Activated T-helper 1 cell treated with anti-CD3 and anti-CD28 coated beads, Interleukin-12 subunit alpha, Interleukin-12 subunit beta, Interleukin-2, Interleukin-4 antibody, amounts not matched to agents 30 ng/mL and 10 ng/mL and 1 ng/mL, durations not matched to agents 14 hours and 24 hours and 36 hours (primary cell): ENCODE measurements at regions not wholly inside any gene's neighbourhood (a gene's known extent, or its start where the extent isn't known, plus 50 kb on each side); places are given as distances from the start of the nearest gene placed in this dataset.
"Not testable (repeated sequence)": the region's sequence is repeated elsewhere in the genome, so short reads cannot be mapped to it uniquely, and the experiment has no call there.

Experiments used
- DNase-seq: peaks from one replicate; pipeline ENCODE4 v3.0.0; 2021; ENCODE audit warnings: low spot score
- H3K27ac Mint-ChIP-seq: one replicate; pipeline ENCODE4 v1.8.0; 2021; ENCODE audit warnings: mild to moderate bottlenecking, mixed read lengths
- H3K27me3 Mint-ChIP-seq: one replicate; pipeline ENCODE4 v1.8.0; 2022; ENCODE audit warnings: mild to moderate bottlenecking, moderate library complexity, mixed read lengths; ENCODE audit not compliant: insufficient read depth
- H3K36me3 Mint-ChIP-seq: one replicate; pipeline ENCODE4 v1.8.0; 2021; ENCODE audit warnings: low read depth, mixed read lengths
- H3K4me1 Mint-ChIP-seq: one replicate; pipeline ENCODE4 v1.8.0; 2021; ENCODE audit warnings: low read depth, mixed read lengths
- H3K4me3 Mint-ChIP-seq: one replicate; pipeline ENCODE4 v1.8.0; 2021; ENCODE audit warnings: mild to moderate bottlenecking, moderate library complexity, mixed read lengths
- H3K9me3 Mint-ChIP-seq: one replicate; pipeline ENCODE4 v1.8.0; 2021; ENCODE audit warnings: mixed read lengths
- intact Hi-C: fragments of 100-400 bp; cut with micrococcal nuclease; formaldehyde crosslinking; loops from one replicate; pipeline ENCODE4 v1.15.1; 2024

DNA sequence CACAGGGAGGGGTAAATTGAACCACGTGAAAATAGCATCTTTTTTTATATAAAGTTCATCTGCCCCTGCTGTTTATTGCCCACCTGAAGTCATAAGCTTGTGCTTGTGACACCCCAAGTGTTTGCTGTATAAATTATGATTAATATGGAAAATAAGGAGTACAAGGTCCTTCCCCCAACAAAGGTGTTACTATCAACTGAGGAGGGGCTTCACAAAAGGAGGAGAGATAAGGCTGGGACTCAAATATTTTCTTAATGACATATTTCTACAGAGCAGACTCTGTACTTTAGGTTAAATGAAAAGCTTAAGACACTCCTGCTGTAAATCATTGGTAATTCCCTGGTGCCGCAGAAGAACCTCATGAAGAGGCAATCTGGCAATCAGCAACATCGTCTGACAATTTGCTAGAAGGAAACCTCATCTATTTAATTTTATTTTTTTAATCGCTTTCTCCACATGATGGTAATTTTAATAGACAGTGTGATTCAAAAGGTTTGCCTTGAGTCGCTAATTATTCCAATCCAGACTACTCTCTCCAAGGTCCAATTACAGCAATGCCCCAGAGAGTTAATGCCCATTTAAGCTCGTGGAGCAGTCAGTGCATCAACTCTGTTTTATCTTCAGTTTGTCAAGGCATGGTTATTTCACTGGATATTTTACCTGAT is 1432.4 kb downstream of the FAM181B start:
- Mint-ChIP-seq H3K4me1 (no peaks in the 10 kb centered on the region), H3K4me3 (no peak overlapping the region), H3K36me3 (no peaks in the 10 kb centered on the region), H3K27ac (no peak overlapping the region), H3K27me3 (no peaks in the 10 kb centered on the region), H3K9me3 (no peaks in the 10 kb centered on the region)
- DNase-seq: no peak
- intact Hi-C loops: no loop called here

DNA sequence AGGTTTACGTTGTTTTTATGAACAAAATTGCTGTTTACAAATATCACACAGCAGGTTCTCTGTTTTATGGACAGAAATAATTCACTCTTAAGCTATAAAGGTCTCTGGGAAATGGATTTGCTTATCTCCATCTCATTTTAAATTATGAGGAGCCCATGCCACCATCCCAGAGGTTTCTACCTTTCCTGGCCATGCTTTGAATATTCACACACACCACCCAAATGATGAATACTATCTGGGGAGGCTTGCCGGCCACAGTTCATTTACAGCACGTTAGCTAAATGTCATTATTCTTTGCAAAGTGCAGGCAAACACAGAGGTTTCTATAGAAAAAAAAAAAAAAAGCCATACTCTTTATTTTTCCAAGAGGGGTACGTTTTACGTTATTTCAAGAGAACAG is 1446.7 kb downstream of the FAM181B start:
- DNase-seq: no peak
- Mint-ChIP-seq H3K36me3 (no peaks in the 10 kb centered on the region), H3K9me3 (peaks cover 6% of the 10 kb centered on the region), H3K4me3 (no peak overlapping the region), H3K27ac (no peak overlapping the region), H3K4me1 (no peaks in the 10 kb centered on the region), H3K27me3 (no peaks in the 10 kb centered on the region)
- intact Hi-C loops: no loop called here

DNA sequence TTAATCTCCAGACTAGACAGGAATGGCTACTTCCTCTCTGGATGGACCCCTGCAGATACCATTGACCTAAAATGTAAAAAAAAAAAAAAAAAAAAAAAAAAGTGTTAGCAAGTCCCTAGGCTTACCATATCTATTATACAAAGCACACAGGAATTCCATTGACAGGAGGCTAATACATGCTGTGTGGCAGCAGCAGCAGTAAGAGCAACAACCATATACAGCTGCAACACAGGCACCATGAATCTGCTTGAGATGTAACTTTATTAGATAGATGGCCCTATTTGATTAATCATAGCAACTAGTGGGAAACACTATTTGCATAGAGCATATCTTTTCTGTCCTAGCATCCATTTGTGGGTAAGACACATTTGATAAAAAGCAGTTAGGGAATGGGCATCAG is 1447.1 kb downstream of the FAM181B start:
- Mint-ChIP-seq H3K27me3 (no peaks in the 10 kb centered on the region), H3K4me1 (no peaks in the 10 kb centered on the region), H3K27ac (no peak overlapping the region), H3K4me3 (no peak overlapping the region), H3K9me3 (peaks cover 8% of the 10 kb centered on the region), H3K36me3 (no peaks in the 10 kb centered on the region)
- no peak for DNase-seq
- intact Hi-C loops: no loop called here

DNA sequence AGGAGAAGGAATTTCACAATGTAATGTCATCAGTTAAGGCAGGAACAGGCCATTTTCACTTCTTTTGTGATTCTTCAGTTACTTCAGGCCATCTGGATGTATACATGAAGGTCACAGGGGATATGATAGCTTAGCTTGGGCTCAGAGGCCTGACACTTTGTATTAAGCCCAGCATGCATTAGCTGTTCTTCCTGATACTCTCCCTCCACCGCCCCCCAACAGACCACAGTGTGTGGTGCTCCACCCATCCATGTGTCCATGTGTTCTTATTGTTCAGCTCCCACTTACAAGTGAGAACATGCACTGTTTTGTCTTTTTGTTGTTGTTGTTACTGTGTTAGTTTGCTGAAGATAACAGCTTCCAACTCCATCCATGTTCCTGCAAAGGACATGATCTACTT is 1453.4 kb downstream of the FAM181B start:
- DNase-seq, H3K4me1 Mint-ChIP-seq, intact Hi-C loops, H3K9me3 Mint-ChIP-seq, H3K36me3 Mint-ChIP-seq, H3K27ac Mint-ChIP-seq, H3K27me3 Mint-ChIP-seq, H3K4me3 Mint-ChIP-seq: not testable (repeated sequence)

DNA sequence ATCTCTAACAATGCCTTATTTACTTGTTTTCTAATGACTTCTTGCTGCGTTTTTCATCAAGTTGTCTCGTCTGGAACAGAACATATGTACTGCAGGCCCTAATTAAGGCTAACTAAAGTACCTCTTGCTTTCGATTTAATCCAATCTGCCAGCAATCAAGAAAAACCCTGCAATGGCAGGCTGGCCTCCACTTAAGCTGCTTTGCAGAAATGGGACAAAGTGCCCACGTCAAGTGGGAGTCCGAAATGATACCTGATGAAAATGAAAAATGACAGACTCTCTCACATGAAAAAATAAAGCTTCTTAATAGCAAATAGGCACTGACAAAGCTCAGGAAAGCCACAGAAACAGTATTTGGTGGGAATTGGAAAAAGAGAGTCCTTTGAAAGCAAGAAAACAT is 1454.7 kb downstream of the FAM181B start:
- no peaks in the 10 kb centered on the region for H3K27me3 Mint-ChIP-seq
- H3K4me3 Mint-ChIP-seq: no peak overlapping the region
- intact Hi-C loops: no loop called here
- H3K27ac Mint-ChIP-seq: no peak overlapping the region
- peaks cover 4% of the 10 kb centered on the region for H3K9me3 Mint-ChIP-seq
- DNase-seq: no peak
- H3K4me1 Mint-ChIP-seq: no peaks in the 10 kb centered on the region
- no peaks in the 10 kb centered on the region for H3K36me3 Mint-ChIP-seq

DNA sequence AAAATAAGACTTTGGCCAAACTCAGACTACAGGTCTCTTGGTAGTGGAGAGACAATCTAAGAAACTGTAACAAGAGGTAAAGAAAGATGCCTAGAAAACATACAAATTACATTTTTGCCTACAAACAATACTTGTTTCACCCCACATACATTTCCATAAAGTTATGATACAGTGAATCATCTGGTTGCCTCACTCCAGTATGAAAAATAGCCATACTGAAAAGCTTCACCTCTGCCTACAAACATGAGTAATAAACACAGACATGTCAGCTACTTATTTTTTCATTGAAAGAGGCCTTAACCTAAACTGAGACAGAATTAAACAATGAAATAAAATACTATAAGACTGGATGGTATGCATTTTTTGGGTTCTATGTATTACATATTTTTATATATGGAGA is 1463.0 kb downstream of the FAM181B start:
- Mint-ChIP-seq H3K9me3 (no peaks in the 10 kb centered on the region), H3K4me3 (no peak overlapping the region), H3K27ac (no peak overlapping the region), H3K27me3 (no peaks in the 10 kb centered on the region), H3K36me3 (no peaks in the 10 kb centered on the region), H3K4me1 (no peaks in the 10 kb centered on the region)
- intact Hi-C loops: no loop called here
- DNase-seq: no peak

DNA sequence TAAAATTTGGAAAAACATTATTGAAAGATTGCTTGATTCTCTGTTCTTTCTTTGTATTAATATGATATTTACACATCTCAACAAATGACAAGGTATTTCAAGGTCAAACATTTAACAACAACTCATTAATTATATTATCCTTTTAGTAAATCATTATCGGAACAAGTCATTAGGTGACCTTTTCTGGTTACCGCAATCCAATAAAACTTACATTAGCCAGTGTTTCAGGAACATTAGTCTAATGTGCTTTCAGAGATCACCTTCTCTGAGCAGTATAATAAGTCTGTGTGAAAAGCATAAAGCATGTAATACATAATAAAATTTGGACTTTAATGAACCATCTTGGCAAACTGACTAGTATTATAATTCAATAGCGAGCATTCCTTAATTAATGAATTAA is 1466.4 kb downstream of the FAM181B start:
- H3K4me1 Mint-ChIP-seq: no peaks in the 10 kb centered on the region
- no peaks in the 10 kb centered on the region for H3K27me3 Mint-ChIP-seq
- DNase-seq: no peak
- H3K36me3 Mint-ChIP-seq: no peaks in the 10 kb centered on the region
- no peaks in the 10 kb centered on the region for H3K9me3 Mint-ChIP-seq
- H3K27ac Mint-ChIP-seq: no peak overlapping the region
- intact Hi-C loops: no loop called here
- no peak overlapping the region for H3K4me3 Mint-ChIP-seq

DNA sequence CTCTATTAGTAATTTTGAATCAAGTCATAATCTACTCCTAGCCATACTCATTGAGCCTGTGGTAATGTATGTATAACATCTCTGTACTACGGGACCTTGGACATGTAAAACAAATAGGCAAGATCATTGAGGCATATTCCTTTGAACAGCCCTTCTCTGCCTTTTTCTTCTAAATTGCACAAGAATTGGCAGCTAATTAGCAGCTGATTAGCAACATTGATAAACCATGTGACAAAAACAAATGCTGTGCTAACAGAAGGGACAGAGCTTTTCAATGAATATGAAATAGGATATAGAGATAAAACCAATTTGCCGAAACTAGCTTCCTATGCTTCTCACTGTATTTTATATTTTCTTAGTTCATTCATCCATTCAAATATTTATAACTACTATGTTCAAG is 1474.2 kb downstream of the FAM181B start:
- no peaks in the 10 kb centered on the region for H3K27me3 Mint-ChIP-seq
- no peak overlapping the region for H3K4me3 Mint-ChIP-seq
- intact Hi-C loops: no loop called here
- peaks cover 3% of the 10 kb centered on the region for H3K9me3 Mint-ChIP-seq
- no peaks in the 10 kb centered on the region for H3K36me3 Mint-ChIP-seq
- no peak for DNase-seq
- H3K27ac Mint-ChIP-seq: no peak overlapping the region
- no peaks in the 10 kb centered on the region for H3K4me1 Mint-ChIP-seq

DNA sequence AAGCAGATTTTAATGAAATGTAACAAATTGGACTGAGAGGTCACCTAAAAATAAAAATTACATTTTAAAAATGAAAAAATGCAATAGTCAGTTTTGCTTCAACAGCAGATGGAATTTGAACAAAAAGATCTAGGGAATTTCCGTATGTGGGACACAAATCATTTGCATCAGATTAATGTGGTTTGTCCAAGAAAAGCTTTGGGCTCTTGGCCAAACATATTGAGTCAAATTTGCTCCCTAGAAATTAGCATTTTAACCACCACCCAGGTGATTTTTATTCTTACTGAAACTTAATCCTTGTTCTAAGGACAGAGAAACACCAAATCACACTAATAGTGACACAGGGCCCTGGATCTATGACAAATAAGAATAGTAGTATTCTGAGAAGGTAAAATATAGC is 1477.8 kb downstream of the FAM181B start:
- no peak overlapping the region for H3K27ac Mint-ChIP-seq
- intact Hi-C loops: no loop called here
- H3K27me3 Mint-ChIP-seq: peaks cover 2% of the 10 kb centered on the region
- H3K36me3 Mint-ChIP-seq: no peaks in the 10 kb centered on the region
- no peaks in the 10 kb centered on the region for H3K4me1 Mint-ChIP-seq
- H3K9me3 Mint-ChIP-seq: peaks cover 3% of the 10 kb centered on the region
- DNase-seq: no peak
- H3K4me3 Mint-ChIP-seq: no peak overlapping the region

DNA sequence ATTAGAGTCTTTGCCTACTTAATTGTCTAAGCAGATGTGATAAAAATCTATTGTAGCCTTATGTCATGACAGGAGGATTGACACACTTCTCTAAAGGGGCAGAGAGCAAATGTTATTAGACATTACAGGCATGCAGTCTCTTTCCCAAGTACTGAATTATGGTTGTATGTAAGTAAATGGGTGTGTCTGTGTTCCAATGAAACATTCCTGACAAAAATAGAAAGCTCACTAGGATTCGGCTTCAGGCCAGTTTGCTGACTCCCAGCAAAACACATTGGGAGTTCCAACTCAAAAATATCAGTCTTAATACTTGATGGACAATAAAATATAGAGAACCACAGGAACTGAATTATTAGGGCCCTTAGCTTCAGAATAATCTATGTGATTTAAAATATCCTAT is 1480.4 kb downstream of the FAM181B start:
- no peak overlapping the region for H3K4me3 Mint-ChIP-seq
- DNase-seq: no peak
- H3K4me1 Mint-ChIP-seq: no peaks in the 10 kb centered on the region
- H3K36me3 Mint-ChIP-seq: no peaks in the 10 kb centered on the region
- peaks cover 2% of the 10 kb centered on the region for H3K27me3 Mint-ChIP-seq
- intact Hi-C loops: no loop called here
- H3K9me3 Mint-ChIP-seq: no peaks in the 10 kb centered on the region
- H3K27ac Mint-ChIP-seq: no peak overlapping the region

DNA sequence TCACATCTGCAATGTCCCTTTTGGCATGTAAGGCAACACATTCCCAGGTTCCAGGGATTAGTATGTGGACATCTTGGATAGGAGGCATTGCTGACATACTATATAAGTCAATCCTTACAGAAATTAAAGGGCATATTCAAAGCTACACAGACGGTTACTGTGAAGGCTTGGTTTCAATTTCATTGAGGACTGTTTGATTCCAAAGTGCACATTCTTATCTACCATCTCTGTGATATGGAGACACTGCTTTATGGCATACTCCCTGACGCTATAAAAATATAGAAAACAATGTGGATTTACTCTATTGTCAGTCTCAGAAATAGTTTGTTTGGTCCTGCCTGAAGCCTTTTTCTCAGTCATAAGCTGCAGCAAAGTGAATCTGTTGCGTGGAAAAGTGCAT is 1486.7 kb downstream of the FAM181B start:
- no peak for DNase-seq
- no peak overlapping the region for H3K27ac Mint-ChIP-seq
- H3K36me3 Mint-ChIP-seq: no peaks in the 10 kb centered on the region

DNA sequence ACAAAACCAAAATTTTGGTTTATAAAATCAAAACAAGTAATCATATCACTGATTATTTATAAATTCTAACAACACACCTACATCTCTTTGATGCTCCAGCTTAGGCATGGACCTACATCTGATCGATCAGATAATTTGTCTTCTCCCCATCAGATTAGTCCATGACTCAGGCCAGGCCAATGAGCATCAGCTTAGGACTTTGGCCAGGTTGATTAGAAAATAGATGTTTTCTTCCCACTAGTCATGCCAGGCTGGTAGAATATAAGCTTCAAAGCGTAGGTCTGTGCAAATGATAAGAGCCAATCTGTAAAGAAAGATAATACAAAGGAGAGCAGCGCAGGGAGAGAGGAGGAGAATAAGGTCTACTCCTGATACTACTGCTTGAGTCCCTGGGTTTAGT is 1487.9 kb downstream of the FAM181B start:
- Mint-ChIP-seq H3K9me3 (no peaks in the 10 kb centered on the region), H3K27ac (no peak overlapping the region), H3K27me3 (no peaks in the 10 kb centered on the region), H3K36me3 (no peaks in the 10 kb centered on the region), H3K4me3 (no peak overlapping the region), H3K4me1 (no peaks in the 10 kb centered on the region)
- no peak for DNase-seq
- intact Hi-C loops: no loop called here

More for the DNA sequence above, 1486.7 kb downstream of the FAM181B start:
- no peaks in the 10 kb centered on the region for H3K4me1 Mint-ChIP-seq
- no peaks in the 10 kb centered on the region for H3K27me3 Mint-ChIP-seq
- H3K9me3 Mint-ChIP-seq: no peaks in the 10 kb centered on the region
- no peak overlapping the region for H3K4me3 Mint-ChIP-seq
- intact Hi-C loops: no loop called here

DNA sequence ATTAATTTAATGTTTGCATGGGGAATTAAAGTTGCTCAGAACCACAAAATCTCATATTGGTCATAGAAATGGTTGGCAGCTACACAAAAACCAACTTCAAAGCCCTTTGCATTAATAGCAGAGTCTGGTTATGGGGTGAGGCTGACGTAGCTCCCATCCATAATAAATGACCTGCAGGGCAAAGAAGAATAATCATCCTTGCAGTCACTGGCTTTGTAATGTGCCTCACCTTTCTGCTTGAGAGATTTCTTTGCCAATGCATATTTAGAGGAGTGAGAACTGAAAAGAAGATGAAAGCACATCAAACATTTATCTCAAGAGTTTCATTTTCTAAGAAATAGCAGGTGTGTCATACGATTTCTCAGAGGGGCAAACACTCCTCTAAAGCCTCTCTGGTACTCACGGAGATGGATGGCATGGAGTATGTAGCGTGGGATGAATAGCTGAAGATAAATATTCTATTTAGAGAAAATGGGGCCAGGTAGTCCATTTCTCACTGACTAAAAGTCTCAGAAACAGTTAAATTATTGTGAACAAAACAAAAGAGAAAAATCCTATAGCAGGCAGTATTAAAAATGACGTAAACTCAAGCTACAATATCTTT is 1491.9 kb downstream of the FAM181B start:
- DNase-seq: no peak
- intact Hi-C loops: no loop called here

DNA sequence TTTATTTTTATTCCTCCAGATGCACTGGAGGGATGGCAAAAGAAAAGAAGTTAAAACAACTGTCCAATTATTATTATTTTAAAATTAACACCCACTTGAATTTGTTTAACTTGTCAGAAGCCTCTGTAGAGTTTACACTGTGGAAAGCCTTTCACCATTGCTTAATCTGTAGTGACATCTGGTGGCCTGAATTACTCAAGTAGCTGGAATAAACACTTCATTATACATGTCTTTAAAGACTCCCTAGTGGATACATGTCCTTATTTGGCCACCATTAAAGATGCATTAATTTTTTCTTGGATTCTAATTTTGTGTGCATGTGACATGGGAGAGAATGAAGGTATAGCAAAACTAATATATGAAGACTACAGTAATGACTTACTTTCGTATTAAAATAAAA is 1496.5 kb downstream of the FAM181B start:
- Mint-ChIP-seq H3K4me3 (no peak overlapping the region), H3K27ac (no peak overlapping the region), H3K27me3 (no peaks in the 10 kb centered on the region), H3K9me3 (no peaks in the 10 kb centered on the region), H3K4me1 (no peaks in the 10 kb centered on the region), H3K36me3 (no peaks in the 10 kb centered on the region)
- no peak for DNase-seq
- intact Hi-C loops: no loop called here

More for the DNA sequence above, 1491.9 kb downstream of the FAM181B start:
- Mint-ChIP-seq H3K36me3 (no peaks in the 10 kb centered on the region), H3K27me3 (no peaks in the 10 kb centered on the region), H3K4me1 (no peaks in the 10 kb centered on the region), H3K9me3 (no peaks in the 10 kb centered on the region), H3K27ac (no peak overlapping the region), H3K4me3 (no peak overlapping the region)
